ENCODE measurements at regions not wholly inside any gene's neighbourhood (a gene's known extent, or its start where the extent isn't known, plus 50 kb on each side); places are given as distances from the start of the nearest gene placed in this dataset.

DNA sequence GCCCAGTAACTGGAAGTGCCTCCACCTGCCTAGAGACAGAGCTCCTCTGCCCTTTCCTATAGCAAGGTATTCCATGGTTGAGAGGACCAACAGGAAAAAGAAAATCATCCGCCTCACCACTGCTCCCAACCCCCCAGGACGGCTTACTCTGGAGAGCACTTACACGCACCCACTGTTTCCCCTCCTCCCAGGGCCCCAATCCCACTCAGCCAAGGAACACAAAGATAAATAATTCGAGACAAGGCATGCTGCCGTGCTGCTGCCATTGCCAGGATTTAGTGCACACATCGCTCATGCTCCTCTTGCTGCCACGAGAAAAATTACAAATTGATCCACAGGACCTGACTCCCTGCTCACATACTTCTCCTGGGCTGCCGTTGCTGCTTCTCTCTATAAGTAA, 516.6 kb downstream of the BUD13 start:
- TF ChIP-seq, protein P1, sequence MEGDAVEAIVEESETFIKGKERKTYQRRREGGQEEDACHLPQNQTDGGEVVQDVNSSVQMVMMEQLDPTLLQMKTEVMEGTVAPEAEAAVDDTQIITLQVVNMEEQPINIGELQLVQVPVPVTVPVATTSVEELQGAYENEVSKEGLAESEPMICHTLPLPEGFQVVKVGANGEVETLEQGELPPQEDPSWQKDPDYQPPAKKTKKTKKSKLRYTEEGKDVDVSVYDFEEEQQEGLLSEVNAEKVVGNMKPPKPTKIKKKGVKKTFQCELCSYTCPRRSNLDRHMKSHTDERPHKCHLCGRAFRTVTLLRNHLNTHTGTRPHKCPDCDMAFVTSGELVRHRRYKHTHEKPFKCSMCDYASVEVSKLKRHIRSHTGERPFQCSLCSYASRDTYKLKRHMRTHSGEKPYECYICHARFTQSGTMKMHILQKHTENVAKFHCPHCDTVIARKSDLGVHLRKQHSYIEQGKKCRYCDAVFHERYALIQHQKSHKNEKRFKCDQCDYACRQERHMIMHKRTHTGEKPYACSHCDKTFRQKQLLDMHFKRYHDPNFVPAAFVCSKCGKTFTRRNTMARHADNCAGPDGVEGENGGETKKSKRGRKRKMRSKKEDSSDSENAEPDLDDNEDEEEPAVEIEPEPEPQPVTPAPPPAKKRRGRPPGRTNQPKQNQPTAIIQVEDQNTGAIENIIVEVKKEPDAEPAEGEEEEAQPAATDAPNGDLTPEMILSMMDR (IDR thresholded peaks at IDR 0.05): no peak
- TF ChIP-seq EZH2 (IDR thresholded peaks at IDR 0.05) (no peak), EZH2phosphoT487 (IDR thresholded peaks at IDR 0.05) (no peak)
